Nephron progenitor cell (in vitro differentiated cells): ENCODE measurements at regions not wholly inside any gene's neighbourhood (a gene's known extent, or its start where the extent isn't known, plus 50 kb on each side); places are given as distances from the start of the nearest gene placed in this dataset.

Experiments
- DNase-seq: peaks from one replicate; pipeline ENCODE4 v3.0.0; 2021
- H3K27ac Mint-ChIP-seq: 2 replicates; pipeline ENCODE4 v1.8.0; 2021; ENCODE audit warnings: mild to moderate bottlenecking, moderate library complexity, mixed read lengths
- H3K27me3 Mint-ChIP-seq: 2 replicates; pipeline ENCODE4 v1.8.0; 2021; ENCODE audit warnings: mild to moderate bottlenecking, low read depth, mixed read lengths; ENCODE audit not compliant: poor library complexity
- H3K36me3 Mint-ChIP-seq: 2 replicates; pipeline ENCODE4 v1.8.0; 2021; ENCODE audit warnings: low read depth, mixed read lengths
- H3K4me1 Mint-ChIP-seq: 2 replicates; pipeline ENCODE4 v1.8.0; 2021; ENCODE audit warnings: mixed read lengths
- H3K4me3 Mint-ChIP-seq: 2 replicates; pipeline ENCODE4 v1.8.0; 2021; ENCODE audit warnings: mild to moderate bottlenecking, moderate library complexity, mixed read lengths
- H3K9me3 Mint-ChIP-seq: 2 replicates; pipeline ENCODE4 v1.8.0; 2021; ENCODE audit warnings: mild to moderate bottlenecking, moderate library complexity, mixed read lengths
- CTCF ChIP-seq: fragments of 200-600 bp; sonication (generic); IDR thresholded peaks from 2 replicates; pipeline ENCODE4 v1.5.0; 2021; ENCODE audit warnings: antibody characterized with exemption

- H3K27ac Mint-ChIP-seq = no peak overlapping the region
- H3K36me3 Mint-ChIP-seq = no peaks in the 10 kb centered on the region
- no peak overlapping the region for H3K4me3 Mint-ChIP-seq
- no peaks in the 10 kb centered on the region for H3K4me1 Mint-ChIP-seq
- no peak for TF ChIP-seq CTCF
- H3K9me3 Mint-ChIP-seq = peaks cover 29% of the 10 kb centered on the region
- no peak for DNase-seq
- H3K27me3 Mint-ChIP-seq = peaks cover 4% of the 10 kb centered on the region
Observed at GRCh38 chr11:97611345-97611744, 1221.5 kb downstream of the JRKL start.

- H3K9me3 Mint-ChIP-seq = peaks cover 31% of the 10 kb centered on the region
- peaks cover 4% of the 10 kb centered on the region for H3K36me3 Mint-ChIP-seq
- no peak overlapping the region for H3K27ac Mint-ChIP-seq
- no peaks in the 10 kb centered on the region for H3K4me1 Mint-ChIP-seq
- TF ChIP-seq CTCF = no peak
- H3K27me3 Mint-ChIP-seq = peaks cover 4% of the 10 kb centered on the region
- H3K4me3 Mint-ChIP-seq = no peak overlapping the region
- no peak for DNase-seq
Observed at GRCh38 chr11:97614606-97615005, 1224.8 kb downstream of the JRKL start.

GRCh38 chr11:97615546-97615945, 1225.7 kb downstream of the JRKL start:
- DNase-seq = no peak

GRCh38 chr11:97617031-97617430, 1227.2 kb downstream of the JRKL start:
- no peak overlapping the region for H3K27ac Mint-ChIP-seq
- no peak overlapping the region for H3K4me3 Mint-ChIP-seq
- no peak for DNase-seq
- no peak for TF ChIP-seq CTCF
- H3K9me3 Mint-ChIP-seq = peaks cover 16% of the 10 kb centered on the region
- H3K36me3 Mint-ChIP-seq = peaks cover 4% of the 10 kb centered on the region
- H3K27me3 Mint-ChIP-seq = peaks cover 4% of the 10 kb centered on the region
- no peaks in the 10 kb centered on the region for H3K4me1 Mint-ChIP-seq

More at GRCh38 chr11:97615546-97615945, 1225.7 kb downstream of the JRKL start:
- H3K36me3 Mint-ChIP-seq = peaks cover 4% of the 10 kb centered on the region
- no peak overlapping the region for H3K4me3 Mint-ChIP-seq
- TF ChIP-seq CTCF = no peak
- H3K27ac Mint-ChIP-seq = no peak overlapping the region
- peaks cover 23% of the 10 kb centered on the region for H3K9me3 Mint-ChIP-seq
- H3K4me1 Mint-ChIP-seq = no peaks in the 10 kb centered on the region
- peaks cover 4% of the 10 kb centered on the region for H3K27me3 Mint-ChIP-seq

- H3K4me3 Mint-ChIP-seq = no peak overlapping the region
- peaks cover 3% of the 10 kb centered on the region for H3K27me3 Mint-ChIP-seq
Observed at GRCh38 chr11:97620007-97620406, 1230.2 kb downstream of the JRKL start.

More at GRCh38 chr11:97620007-97620406, 1230.2 kb downstream of the JRKL start:
- no peak for TF ChIP-seq CTCF
- Mint-ChIP-seq H3K36me3 (peaks cover 4% of the 10 kb centered on the region), H3K4me1 (no peaks in the 10 kb centered on the region), H3K27ac (no peak overlapping the region), H3K9me3 (peaks cover 16% of the 10 kb centered on the region)
- DNase-seq = no peak
